ENCODE measurements at regions not wholly inside any gene's neighbourhood (a gene's known extent, or its start where the extent isn't known, plus 50 kb on each side); places are given as distances from the start of the nearest gene placed in this dataset.

DNA sequence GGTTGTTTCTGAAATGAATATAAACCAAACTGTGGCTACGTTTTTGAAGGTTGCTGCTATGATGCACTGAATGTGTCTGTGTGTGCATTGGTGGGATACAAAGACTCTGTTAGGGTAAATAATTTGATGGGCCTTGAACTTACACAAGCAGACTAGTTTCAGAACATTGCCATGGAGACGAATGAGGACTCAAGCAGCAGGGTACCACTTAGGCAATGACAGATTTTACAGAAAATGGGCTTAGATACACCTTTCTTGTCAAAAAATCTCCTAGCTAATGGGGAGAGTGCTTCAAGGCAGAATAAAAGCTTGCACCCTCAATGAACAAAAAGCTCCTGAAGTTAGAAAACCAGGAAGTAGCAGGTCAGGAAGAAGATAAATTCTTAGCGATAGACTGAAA lies 55.7 kb downstream of the IER5 start:
- TF ChIP-seq, protein P1, sequence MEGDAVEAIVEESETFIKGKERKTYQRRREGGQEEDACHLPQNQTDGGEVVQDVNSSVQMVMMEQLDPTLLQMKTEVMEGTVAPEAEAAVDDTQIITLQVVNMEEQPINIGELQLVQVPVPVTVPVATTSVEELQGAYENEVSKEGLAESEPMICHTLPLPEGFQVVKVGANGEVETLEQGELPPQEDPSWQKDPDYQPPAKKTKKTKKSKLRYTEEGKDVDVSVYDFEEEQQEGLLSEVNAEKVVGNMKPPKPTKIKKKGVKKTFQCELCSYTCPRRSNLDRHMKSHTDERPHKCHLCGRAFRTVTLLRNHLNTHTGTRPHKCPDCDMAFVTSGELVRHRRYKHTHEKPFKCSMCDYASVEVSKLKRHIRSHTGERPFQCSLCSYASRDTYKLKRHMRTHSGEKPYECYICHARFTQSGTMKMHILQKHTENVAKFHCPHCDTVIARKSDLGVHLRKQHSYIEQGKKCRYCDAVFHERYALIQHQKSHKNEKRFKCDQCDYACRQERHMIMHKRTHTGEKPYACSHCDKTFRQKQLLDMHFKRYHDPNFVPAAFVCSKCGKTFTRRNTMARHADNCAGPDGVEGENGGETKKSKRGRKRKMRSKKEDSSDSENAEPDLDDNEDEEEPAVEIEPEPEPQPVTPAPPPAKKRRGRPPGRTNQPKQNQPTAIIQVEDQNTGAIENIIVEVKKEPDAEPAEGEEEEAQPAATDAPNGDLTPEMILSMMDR (conservative IDR thresholded peaks at IDR 0.05) = no peak
- TF ChIP-seq ZFX (IDR thresholded peaks at IDR 0.05) = no peak

Measured in C4-2B (cell line).